HG03457 (cell line): ENCODE measurements at regions not wholly inside any gene's neighbourhood (a gene's known extent, or its start where the extent isn't known, plus 50 kb on each side); places are given as distances from the start of the nearest gene placed in this dataset.

Experiments
- ATAC-seq: cut with Tn5 transposase; IDR thresholded peaks from one replicate; pipeline ENCODE4 v1.9.1; 2021; ENCODE audit warnings: moderate number of reproducible peaks; ENCODE audit not compliant: unreplicated experiment

DNA sequence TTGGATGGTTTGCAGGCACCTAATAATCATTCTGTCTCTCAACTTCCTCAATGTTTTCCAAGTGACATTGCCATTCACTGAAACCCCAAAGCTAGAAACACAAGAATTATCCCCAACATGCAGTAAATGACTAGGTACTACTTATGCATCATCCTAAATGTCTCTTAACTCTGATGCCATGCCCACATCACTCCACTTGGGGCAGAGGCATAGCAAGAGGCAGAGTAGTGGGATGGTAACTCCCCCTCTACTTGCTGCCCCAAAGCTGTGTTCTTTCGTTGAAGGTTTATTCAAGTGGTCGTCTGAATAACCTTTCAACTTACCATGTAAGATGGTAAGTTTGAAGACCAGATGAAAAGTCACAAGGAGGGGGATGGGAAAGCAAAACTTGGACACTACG, 77.9 kb upstream of the SOX5 start:
- ATAC-seq, result no peak

DNA sequence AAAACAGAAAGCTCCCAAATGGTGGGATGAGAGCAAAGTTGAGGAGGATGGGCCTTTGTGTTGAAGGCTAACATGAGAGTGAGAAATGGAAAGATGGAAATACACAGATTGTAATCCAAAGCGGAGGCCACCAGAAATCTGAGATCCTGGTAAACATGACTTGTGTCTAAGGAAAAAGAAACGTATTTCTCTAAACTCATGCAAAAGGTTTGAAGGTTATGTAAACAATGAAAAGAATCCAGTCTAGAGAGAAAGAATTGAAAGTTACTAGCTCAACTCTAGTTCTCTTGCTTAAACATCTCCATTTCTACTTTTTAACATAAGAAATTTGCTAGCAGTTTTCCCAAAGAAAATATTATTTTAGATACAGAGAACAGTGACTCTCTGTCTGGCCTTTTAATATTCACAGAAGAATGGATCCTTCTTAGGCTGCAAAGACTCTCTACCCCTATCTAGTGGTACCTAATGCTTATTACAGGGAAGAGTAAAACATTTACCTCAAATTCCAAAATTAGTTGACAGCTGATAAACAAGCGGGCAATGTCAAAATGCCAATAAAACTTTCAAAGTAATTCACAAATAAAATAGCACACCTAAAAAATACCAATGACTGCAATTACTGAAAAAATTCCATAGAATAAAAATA, 75.8 kb upstream of the SOX5 start:
- ATAC-seq, result no peak

DNA sequence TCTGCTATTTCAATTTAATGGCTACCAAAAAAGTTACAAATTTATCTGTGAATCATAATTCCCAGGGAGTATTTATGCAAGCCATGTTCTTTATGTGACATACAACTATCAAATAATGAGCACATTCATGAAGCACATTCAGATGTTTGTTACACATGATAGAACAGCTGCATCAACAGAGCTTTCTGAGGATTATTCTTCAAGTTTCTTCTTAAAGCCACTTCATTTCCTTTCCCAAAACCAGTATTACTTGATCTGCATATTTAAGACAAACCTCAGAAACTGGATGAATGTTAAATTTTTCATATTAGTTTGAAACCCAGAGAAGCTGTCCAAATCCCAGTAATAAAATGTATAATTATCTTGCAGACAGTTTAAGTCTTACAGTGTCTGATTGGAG, 73.6 kb upstream of the SOX5 start:
- no peak for ATAC-seq

DNA sequence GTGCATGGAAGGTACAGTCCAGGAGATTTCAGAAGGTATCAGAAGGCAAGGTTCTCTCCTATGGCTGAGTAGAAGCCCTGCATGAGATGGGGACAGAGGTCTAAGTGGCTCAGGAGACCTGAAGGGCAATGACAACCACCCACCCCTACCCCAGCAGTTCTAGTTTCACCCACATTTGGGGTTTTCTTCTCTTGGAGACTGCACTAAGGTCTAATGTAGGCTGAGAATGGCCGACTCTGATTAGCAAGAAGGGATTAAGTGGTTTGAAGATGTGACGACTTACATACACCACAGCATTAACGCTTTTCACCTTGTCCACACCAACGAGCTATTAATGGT, 71.7 kb upstream of the SOX5 start:
- ATAC-seq, result no peak

DNA sequence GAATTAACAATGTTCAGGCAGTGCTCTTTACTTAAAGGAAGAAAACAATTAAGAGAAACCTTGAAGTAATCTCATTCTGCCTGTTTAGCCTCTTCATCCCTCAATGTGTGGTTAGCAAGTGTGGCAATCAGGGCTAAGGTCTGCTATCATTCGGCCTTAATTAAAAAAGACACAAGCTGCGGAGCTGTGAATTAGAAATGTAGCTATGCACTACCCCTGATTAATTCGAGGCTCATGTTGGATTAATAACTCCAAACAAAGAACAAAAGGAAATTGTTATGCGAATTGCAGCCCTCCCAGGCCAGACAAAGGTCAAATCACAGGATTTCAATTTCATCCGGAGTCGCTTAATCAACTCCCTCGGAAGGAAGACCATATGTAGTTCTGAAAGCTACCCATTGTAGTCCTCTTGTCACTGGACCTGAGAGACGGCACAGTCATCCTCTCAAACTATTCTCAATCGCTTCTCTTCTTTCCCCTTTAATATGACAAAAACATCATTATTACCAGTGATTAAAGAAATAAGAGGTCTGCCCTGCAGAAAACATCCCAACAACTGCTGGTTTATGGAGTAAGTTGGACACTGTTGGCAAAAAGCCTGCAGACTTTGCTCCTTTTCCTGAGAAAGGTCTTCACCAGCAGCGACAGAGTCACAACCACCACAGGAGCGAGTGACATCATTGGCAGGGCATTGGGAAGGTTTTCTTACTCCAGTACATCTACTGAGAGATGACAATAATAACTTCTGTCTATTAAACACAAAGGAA, 71.1 kb upstream of the SOX5 start:
- ATAC-seq, result no peak

DNA sequence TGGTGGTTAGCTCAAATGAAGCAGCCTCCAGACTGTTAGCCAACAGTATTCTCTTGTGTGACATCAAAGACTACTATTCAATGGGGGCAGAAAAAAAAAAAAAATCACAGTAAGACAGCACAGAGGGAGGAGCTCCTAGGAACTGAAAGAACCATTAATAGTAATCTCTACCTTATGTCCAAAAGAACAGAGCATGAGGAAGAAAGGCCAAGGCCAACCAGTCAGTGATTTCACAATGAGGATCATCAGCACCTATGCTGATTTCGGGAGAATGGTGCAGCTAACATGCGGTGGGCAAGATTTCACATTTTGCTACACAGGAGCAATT, 66.3 kb upstream of the SOX5 start:
- ATAC-seq, result no peak

DNA sequence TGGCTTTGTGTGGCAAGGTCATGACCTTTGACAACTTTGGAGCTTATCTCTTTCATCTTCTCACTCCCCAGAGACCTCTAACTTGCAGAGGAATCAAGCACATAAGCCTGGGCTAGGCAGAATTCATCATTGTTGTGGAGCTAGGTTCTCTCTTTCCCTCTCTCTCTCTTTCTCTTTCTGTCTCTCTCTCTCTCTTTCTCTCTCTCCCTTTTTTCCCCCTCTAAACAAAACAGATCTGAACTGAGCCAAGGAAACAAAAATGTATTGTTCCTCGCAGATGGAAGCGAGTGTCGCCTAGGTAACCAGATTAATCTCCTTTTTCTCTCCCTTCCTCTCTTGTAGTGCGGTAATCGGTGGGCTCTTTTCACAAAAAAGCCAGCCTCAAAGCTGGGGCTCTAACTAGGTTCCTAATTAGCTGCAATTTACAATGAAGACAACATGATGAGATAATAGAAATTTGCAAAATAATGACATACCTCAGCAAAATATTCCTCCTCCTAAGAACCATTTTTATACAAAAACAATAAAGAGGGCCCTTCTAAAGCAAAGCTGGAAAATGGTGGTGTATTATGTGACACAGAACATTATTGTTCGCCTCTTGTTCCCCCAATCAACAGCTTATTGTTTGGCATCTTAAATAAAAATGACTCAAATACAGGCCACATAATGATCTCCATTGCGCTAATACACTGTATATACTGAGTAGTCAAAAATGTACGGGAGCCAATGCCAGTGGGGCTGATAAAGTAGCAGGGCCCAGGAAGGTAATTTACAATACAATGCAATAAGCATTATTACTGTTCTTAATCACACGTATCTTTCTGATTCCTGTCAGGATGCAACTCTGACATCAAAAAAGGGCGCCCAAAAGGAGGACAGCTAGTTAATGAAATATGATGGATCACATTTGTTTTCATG, 65.7 kb upstream of the SOX5 start:
- ATAC-seq, result no peak

DNA sequence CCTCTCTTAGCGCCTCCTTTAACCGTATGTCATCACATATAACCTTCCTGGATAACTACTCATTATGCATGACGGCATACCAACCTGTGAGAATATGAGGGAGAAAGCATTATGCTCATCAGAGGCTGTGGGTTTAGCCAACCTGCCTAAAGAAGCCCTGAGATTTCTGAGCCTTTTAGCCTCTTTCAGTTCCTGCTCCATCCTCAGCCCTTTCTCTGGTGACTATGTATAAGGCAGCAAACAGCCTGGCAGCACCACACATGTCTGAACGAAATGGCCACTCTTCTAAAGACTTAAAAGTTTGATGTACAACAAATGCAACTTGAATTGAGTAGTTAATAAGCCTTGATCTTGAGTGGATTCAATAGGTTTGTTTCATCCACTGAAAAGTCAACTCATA, 64.8 kb upstream of the SOX5 start:
- no peak for ATAC-seq

DNA sequence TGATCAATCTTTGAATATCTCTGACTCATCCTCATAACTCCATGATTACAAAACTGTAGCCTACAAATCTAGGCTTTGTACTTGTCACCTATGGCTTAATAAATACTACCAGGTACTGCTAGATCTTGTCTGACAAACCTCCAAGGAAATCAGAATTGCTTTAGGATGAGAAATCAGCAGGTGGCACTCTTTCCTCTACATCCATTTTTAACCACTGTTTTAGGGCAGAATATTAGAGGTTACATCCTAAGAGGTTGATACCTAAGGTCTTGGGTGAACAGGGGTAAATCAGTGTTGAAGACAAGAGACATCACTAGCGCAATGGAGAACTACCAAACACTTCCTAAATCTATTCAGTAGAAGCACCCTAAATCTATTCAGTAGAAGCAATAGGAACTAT, 63.1 kb upstream of the SOX5 start:
- ATAC-seq, result no peak

DNA sequence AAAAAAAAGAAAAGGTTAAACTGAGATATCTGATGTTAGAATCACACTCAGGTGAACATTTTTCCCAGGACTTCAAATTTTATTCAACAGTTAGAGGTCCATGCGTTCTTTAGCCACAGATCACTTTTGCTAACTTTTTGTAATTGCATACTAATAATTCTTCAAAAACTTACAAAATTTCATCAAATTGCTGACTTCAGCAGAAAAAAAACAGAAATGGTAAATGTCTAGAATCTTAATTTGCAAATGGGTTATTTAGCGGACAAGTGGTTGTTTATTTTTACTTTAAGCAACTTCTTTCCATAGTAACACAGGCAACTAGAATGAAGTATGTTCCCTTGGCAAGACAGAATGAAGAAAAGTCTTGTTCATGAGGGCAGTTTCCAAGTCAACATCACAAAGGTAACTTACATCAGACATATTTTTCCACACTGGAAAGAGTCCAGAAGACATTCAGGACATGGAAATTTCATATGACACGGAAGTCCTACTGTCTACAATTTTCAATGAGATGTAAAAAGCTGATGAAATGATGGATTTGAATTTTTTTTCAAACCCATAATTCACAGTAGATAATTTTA, 62.5 kb upstream of the SOX5 start:
- no peak for ATAC-seq

DNA sequence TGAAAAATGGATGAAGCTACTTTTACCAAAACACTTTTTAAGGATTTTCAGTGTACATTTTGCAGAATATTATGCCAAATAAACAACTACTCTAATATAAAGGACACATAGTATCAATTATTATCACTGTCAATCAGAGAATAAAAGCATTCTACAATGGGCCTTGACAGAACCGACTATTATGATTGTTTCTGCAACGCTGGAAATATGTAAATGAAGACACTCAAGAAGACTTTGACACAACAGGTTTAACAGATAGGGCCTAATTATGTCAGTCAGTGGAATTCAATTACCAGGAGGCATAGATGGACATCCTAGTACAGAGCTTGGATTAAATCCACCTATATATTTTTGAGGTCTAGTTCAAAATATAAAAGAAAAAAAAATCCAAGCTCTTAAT, 58.7 kb upstream of the SOX5 start:
- ATAC-seq, result no peak
